GM20431 (cell line): ENCODE measurements at regions not wholly inside any gene's neighbourhood (a gene's known extent, or its start where the extent isn't known, plus 50 kb on each side); places are given as distances from the start of the nearest gene placed in this dataset.

Source experiments
- in situ Hi-C: fragments of 300-500 bp; cut with MseI, MboI; formaldehyde crosslinking; loops from one replicate; pipeline ENCODE4 v1.15.0; 2020; ENCODE audit warnings: low sequenced_read_pairs; ENCODE audit not compliant: unreplicated experiment

DNA sequence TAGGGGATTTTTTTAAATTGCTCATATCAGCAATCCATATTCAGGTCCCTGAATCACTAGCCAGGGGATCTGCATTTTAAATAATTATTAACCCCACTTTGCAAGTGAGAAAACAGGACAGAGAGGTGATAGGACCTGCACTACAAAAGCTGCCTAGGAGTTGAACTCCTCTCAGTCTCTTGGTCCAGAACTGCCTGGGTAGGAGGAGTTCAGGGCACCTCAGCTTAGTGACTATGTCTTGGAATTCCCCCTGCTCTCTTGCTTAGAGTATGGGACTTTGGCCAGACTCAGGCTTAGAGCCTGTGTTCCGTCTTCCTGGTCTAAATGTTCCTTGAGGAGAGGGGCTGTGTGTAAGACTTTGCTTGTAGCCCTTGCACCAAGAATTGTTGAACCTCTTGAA lies 68.2 kb upstream of the WSCD2 start:
- in situ Hi-C loops = no loop called here

DNA sequence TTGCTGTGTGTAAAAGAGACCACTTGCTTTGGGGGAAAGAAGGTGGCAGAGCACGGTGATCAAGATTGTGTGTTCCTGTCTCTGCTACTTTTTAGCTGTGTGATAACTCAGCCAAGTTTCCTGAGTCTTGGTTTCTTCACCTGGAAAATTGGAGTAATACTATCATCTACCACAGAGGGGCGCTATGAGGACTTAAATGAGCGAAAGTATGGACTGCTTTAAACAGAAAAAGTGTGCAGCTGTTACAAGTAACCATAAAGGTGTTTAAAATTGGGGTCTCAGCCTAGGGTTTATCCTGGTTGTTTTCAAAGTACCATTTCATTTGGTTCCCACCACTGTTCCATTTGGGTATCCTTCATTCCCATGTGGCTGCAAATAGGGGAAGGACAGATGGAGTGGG lies 65.9 kb upstream of the WSCD2 start:
- in situ Hi-C loops = no loop called here

- in situ Hi-C loops = no loop called here
Observed at GRCh38 chr12:108065069-108065468, 64.0 kb upstream of the WSCD2 start.

- in situ Hi-C loops = no loop called here
Observed at GRCh38 chr12:108066583-108067577, 62.2 kb upstream of the WSCD2 start.

DNA sequence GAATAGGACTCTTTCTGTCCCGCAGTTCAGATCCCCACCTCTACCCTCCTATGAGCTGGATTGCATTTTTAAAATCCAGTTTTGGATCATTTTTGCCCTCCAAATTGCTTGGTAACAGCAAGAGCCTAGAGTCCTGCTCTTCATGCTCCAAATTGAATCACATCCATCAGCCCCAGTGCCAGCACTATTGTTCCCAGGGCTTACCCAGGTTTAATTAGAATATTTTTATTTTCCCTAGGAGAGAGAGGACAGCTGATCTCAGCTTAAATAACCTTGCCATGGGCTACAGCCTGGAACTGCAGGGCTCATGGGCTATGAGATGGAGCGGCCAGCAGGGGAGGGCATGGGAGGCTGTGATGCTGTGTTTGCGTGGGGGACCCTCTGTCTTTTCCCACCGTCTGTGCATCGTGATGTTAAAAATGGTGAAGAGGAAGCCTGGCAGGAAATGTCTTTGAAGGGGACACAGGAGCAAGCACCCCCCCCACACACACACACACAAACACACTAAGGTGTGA lies 59.4 kb upstream of the WSCD2 start:
- in situ Hi-C loops = no loop called here

DNA sequence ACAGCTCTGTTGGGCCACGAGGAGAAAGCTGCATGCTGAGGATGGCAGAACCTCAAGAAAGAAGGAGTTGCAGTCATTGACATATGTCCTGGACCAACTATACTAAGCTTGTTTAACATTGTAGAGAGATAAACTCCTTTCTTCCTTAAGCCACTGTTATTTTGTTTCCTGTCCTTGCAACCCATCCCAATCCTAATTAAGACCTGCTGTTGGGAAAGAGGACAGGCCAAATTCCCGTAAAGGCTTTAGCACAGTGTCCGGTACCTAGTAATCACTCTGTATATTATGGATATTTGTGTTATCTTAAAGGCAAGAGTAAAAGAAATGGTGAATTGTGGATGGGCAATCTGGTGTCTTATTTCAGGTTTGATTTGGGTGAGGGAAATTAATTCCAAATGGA lies 53.5 kb upstream of the WSCD2 start:
- in situ Hi-C loops = no loop called here

- in situ Hi-C loops = no loop called here
Observed at GRCh38 chr12:108076556-108076955, 52.5 kb upstream of the WSCD2 start.

DNA sequence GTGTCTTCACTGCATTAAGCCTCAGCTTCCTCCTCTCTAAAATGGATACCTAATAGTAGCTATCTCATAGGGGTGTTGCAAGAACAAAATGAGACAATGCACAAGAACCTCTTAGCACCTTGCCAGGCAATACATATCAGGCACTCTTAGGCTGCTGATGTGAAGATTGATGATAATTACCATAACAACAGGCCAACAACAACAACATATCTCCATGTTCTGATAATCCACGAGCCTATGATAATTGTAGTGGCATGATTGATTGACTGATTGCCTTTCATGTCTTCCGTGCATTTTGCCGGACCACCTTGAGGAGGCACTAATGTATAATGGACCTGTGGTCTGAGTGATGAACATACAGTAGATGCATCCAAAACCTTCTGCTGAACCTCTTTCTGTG lies 50.7 kb upstream of the WSCD2 start:
- in situ Hi-C loops = no loop called here
